Activated CD8-positive, alpha-beta memory T cell treated with anti-CD3 and anti-CD28 coated beads for 24 hours (primary cell): ENCODE measurements at regions not wholly inside any gene's neighbourhood (a gene's known extent, or its start where the extent isn't known, plus 50 kb on each side); places are given as distances from the start of the nearest gene placed in this dataset.
"Not testable (repeated sequence)": the region's sequence is repeated elsewhere in the genome, so short reads cannot be mapped to it uniquely, and the experiment has no call there.

Experiments
- DNase-seq: peaks from one replicate; pipeline ENCODE4 v3.0.0-alpha.2; 2020

- DNase-seq: no peak
Observed at GRCh38 chr18:5717256-5717655, 173.5 kb upstream of the EPB41L3 start.

GRCh38 chr18:5710676-5711075 lies 166.9 kb upstream of the EPB41L3 start:
- DNase-seq: no peak

- DNase-seq: no peak
Observed at GRCh38 chr18:5710235-5710634, 166.4 kb upstream of the EPB41L3 start.

- no peak for DNase-seq
Observed at GRCh38 chr18:5709476-5710095, 165.8 kb upstream of the EPB41L3 start.

- DNase-seq: no peak
Observed at GRCh38 chr18:5707586-5707985, 163.8 kb upstream of the EPB41L3 start.

- DNase-seq: no peak
Observed at GRCh38 chr18:5705393-5705792, 161.6 kb upstream of the EPB41L3 start.

- DNase-seq: no peak
Observed at GRCh38 chr18:5704847-5705246, 161.1 kb upstream of the EPB41L3 start.

- DNase-seq: not testable (repeated sequence)
Observed at GRCh38 chr18:5702016-5702415, 158.2 kb upstream of the EPB41L3 start.

GRCh38 chr18:5693699-5694294 lies 150.0 kb upstream of the EPB41L3 start:
- no peak for DNase-seq

- DNase-seq: no peak
Observed at GRCh38 chr18:5678779-5679406, 135.1 kb upstream of the EPB41L3 start.

- DNase-seq: no peak
Observed at GRCh38 chr18:5678278-5678677, 134.5 kb upstream of the EPB41L3 start.

GRCh38 chr18:5673616-5674015 lies 129.8 kb upstream of the EPB41L3 start:
- DNase-seq: no peak

GRCh38 chr18:5669585-5669984 lies 125.8 kb upstream of the EPB41L3 start:
- no peak for DNase-seq

GRCh38 chr18:5668087-5668715 lies 124.4 kb upstream of the EPB41L3 start:
- no peak for DNase-seq

GRCh38 chr18:5667356-5667755 lies 123.6 kb upstream of the EPB41L3 start:
- DNase-seq: no peak

- DNase-seq: no peak
Observed at GRCh38 chr18:5662586-5663090, 118.8 kb upstream of the EPB41L3 start.

GRCh38 chr18:5661179-5661578 lies 117.4 kb upstream of the EPB41L3 start:
- no peak for DNase-seq

GRCh38 chr18:5653802-5654201 lies 110.0 kb upstream of the EPB41L3 start:
- DNase-seq: no peak

- no peak for DNase-seq
Observed at GRCh38 chr18:5651736-5652135, 107.9 kb upstream of the EPB41L3 start.

- DNase-seq: no peak
Observed at GRCh38 chr18:5649439-5649838, 105.6 kb upstream of the EPB41L3 start.

GRCh38 chr18:5646739-5647138 lies 102.9 kb upstream of the EPB41L3 start:
- DNase-seq: no peak

- DNase-seq: no peak
Observed at GRCh38 chr18:5643288-5643687, 99.5 kb upstream of the EPB41L3 start.

- DNase-seq: no peak
Observed at GRCh38 chr18:5640939-5641338, 97.1 kb upstream of the EPB41L3 start.

GRCh38 chr18:5639131-5639530 lies 95.3 kb upstream of the EPB41L3 start:
- no peak for DNase-seq
